HG03521 (cell line): ENCODE measurements at regions not wholly inside any gene's neighbourhood (a gene's known extent, or its start where the extent isn't known, plus 50 kb on each side); places are given as distances from the start of the nearest gene placed in this dataset.

Source experiments
- ATAC-seq: cut with Tn5 transposase; IDR thresholded peaks from one replicate; pipeline ENCODE4 v1.9.1; 2021; ENCODE audit warnings: mild to moderate bottlenecking, moderate library complexity; ENCODE audit not compliant: unreplicated experiment

GRCh38 chr4:110289601-110290100 lies 91.2 kb upstream of the ELOVL6 start:
- no peak for ATAC-seq

DNA sequence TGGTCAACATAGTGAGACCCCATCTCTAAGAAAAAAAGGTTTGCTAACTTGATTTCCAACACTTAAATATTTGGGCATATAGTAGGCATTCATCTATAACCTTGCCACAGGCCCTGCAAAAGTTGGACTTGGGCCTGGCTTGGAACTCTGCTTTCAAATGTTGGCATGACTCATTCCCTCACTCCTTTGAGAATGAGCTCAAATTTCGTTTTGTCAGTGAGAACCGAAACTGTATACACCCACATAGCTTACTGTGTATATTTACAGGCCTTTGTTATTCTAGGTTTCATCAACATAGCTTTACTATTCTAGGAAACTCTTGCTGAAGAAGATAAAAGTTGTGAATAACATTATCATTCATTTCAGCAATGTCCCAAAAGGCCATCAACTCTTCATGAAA lies 88.7 kb upstream of the ELOVL6 start:
- peak; percentile 99 for ATAC-seq

DNA sequence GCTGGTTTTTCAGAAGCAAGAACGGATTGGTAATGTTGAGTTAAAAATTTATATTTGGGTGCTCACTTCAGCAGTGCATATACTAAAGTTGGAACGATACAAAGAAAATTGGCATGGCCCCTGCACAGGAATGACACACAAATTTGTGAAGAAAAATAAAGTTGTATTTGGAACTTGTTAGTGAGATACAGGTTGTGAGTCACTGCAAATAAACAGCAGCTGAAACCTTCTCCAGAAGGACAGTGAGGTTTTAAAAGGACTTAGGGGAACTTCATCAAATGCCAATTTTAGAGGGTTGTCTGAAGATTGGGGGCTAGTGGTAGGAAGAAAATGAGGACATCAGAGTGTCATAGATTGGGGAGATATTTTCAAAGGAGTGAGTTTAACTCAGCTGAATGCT lies 79.7 kb upstream of the ELOVL6 start:
- no peak for ATAC-seq

GRCh38 chr4:110275871-110276270 lies 77.5 kb upstream of the ELOVL6 start:
- ATAC-seq, result no peak

DNA sequence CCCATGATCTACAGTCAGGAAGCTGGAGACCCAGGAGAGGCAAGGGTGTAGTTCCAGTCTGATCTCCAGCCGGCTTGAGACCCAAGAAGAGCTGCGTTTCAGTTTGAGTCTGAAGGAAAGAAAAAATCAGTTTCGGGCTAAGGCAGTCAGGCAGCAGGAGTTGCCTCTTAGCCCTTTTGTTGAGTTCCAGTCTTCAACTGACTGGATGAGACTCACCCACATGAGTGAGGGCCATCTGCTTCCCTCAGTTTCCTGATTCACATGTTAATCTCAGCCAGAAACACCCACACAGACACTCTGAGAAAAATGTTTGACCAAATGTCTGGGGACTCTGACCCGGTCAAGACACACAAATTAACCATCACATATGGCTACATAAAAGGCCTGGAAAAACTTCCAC lies 73.6 kb upstream of the ELOVL6 start:
- no peak for ATAC-seq

- ATAC-seq, result no peak
These were observed 72.2 kb upstream of the ELOVL6 start for GRCh38 chr4:110270492-110271197.

- ATAC-seq, result no peak
These were observed 70.4 kb upstream of the ELOVL6 start for GRCh38 chr4:110268790-110269189.

DNA sequence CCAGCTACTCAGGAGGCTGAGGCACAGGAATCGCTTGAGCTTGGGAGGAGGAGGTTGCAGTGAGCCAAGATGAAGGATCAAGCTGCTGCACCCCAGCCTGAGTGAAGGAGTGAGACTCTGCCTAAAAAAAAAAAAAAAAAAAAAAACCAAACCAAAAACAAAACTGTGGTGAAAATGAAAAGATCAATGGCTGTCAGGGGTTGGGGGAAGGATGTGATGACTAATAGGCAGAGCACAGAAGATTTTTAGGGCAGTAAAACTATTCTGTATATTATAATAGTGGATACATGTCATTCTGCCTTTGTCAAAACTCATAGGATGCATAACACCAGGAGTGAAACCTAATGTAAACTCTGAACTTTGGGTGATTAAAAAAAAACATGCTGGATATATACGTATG lies 69.9 kb upstream of the ELOVL6 start:
- ATAC-seq, result no peak

GRCh38 chr4:110266136-110266535 lies 67.7 kb upstream of the ELOVL6 start:
- ATAC-seq, result no peak

- no peak for ATAC-seq
These were observed 66.6 kb upstream of the ELOVL6 start for GRCh38 chr4:110265001-110265400.

GRCh38 chr4:110260299-110260698 lies 61.9 kb upstream of the ELOVL6 start:
- no peak for ATAC-seq

GRCh38 chr4:110250023-110250387 lies 51.6 kb upstream of the ELOVL6 start:
- ATAC-seq, result no peak

- ATAC-seq, result no peak
These were observed 50.4 kb upstream of the ELOVL6 start for GRCh38 chr4:110248831-110249253.
